ENCODE measurements at regions not wholly inside any gene's neighbourhood (a gene's known extent, or its start where the extent isn't known, plus 50 kb on each side); places are given as distances from the start of the nearest gene placed in this dataset.

DNA sequence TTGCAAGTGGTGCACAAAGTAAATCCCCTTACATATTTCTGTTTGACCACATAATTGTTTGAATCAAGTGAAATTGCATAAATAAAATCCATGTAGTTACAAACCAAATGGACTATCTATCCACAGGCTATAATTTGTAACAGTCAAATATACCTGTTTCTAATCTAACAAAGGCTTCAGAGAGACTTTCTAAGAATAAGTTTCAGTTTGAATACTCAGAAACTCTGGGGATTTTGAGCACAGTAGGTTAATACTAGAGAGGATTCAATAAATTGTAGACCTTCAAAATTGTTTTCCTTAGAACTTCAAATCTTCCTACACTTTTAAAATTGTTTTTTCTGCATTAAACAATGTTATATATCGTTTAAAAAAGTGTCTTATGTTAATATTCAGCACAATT is 1250.1 kb downstream of the NLGN4X start:
- no peaks in the 10 kb centered on the region for H3K79me2 ChIP-seq (ENCODE audit: control insufficient read depth, insufficient read depth, low read length)
- ATAC-seq (no peak), FAIRE-seq (no peak), DNase-seq (ENCODE audit: extremely low read depth in 1 of 4, low spot score in 3 of 4) (no peak)
- no peak overlapping the region for H3K9ac ChIP-seq (ENCODE audit: insufficient read depth in 1 of 2, low read depth in 2 of 2, low read length in 2 of 2)
- H2AFZ ChIP-seq (ENCODE audit: low read depth, low read length): no peak overlapping the region
- no TSS peak for BruUV-seq (replicated peaks)
- H3K36me3 ChIP-seq (ENCODE audit: control insufficient read depth, insufficient read depth, low read length): no peaks in the 10 kb centered on the region
- no peaks in the 10 kb centered on the region for H3K4me1 ChIP-seq (replicated peaks in 1 of 2; ENCODE audit: control insufficient read depth in 2 of 2, insufficient read depth in 2 of 2, low read length in 2 of 2)
- no peak overlapping the region for H3K4me2 ChIP-seq (ENCODE audit: insufficient read depth, low read length)
- TF ChIP-seq ZNF699 (CRISPR knock-in tag; IDR thresholded peaks at IDR 0.05; ENCODE audit: insufficient replicate concordance): no peak
- no peak for TF ChIP-seq SNRNP70 (optimal IDR thresholded peaks at IDR 0.05; ENCODE audit: low read depth, low read length)
- no peak for TF ChIP-seq DIDO1 (tag; IDR thresholded peaks at IDR 0.05; ENCODE audit: low read depth)
- no peak for TF ChIP-seq ZNF79 (CRISPR knock-in tag; IDR thresholded peaks at IDR 0.05; ENCODE audit: low read depth)
- no peak for TF ChIP-seq PPARD (CRISPR knock-in tag; IDR thresholded peaks at IDR 0.05)
- no peak for TF ChIP-seq GTF2A2 (tag; IDR thresholded peaks at IDR 0.05)
- TF ChIP-seq MAFF (IDR thresholded peaks at IDR 0.05; ENCODE audit: low read length): no peak
- TF ChIP-seq, protein P1, sequence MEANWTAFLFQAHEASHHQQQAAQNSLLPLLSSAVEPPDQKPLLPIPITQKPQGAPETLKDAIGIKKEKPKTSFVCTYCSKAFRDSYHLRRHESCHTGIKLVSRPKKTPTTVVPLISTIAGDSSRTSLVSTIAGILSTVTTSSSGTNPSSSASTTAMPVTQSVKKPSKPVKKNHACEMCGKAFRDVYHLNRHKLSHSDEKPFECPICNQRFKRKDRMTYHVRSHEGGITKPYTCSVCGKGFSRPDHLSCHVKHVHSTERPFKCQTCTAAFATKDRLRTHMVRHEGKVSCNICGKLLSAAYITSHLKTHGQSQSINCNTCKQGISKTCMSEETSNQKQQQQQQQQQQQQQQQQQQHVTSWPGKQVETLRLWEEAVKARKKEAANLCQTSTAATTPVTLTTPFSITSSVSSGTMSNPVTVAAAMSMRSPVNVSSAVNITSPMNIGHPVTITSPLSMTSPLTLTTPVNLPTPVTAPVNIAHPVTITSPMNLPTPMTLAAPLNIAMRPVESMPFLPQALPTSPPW (CRISPR knock-in tag; IDR thresholded peaks at IDR 0.05): no peak
- ChIA-PET CTCF (ENCODE audit: low intra/inter-chr PET ratio) (no interaction called here), POLR2A (no interaction called here)
- no peaks in the 10 kb centered on the region for H4K20me1 ChIP-seq (replicated peaks; ENCODE audit: control insufficient read depth, insufficient read depth, low read length)
- no peak overlapping the region for H3K4me3 ChIP-seq
- WGBS (ENCODE audit: insufficient coverage, low coverage, missing lambda C conversion rate): 0% methylated on average over 1 of the region's 1 CpG
- intact Hi-C loops (cut with micrococcal nuclease) (no loop called here), in situ Hi-C loops (cut with MboI) (no loop called here)
- no peaks in the 10 kb centered on the region for H3K9me1 ChIP-seq (ENCODE audit: control insufficient read depth, insufficient read depth, low read length)
- no peak overlapping the region for H3K27ac ChIP-seq (ENCODE audit: extremely low read depth, low read depth, low read length)
- H3K9me3 ChIP-seq (replicated peaks; ENCODE audit: control insufficient read depth, insufficient read depth, low read depth, low read length): no peaks in the 10 kb centered on the region
- H3K27me3 ChIP-seq (ENCODE audit: control insufficient read depth in 2 of 2, insufficient read depth in 2 of 2, low read length in 2 of 2): no peaks in the 10 kb centered on the region
